SK-N-SH treated with all-trans-retinoic acid at 6 μM for 48 hours (cell line): ENCODE measurements at regions not wholly inside any gene's neighbourhood (a gene's known extent, or its start where the extent isn't known, plus 50 kb on each side); places are given as distances from the start of the nearest gene placed in this dataset.

Experiments
- ARNTL ChIP-seq: fragments of 450-650 bp; formaldehyde crosslinking; IDR thresholded peaks from 2 replicates; pipeline ENCODE4 v1.5.0; 2020; ENCODE audit warnings: low read depth, mild to moderate bottlenecking, moderate library complexity, borderline replicate concordance
- CSDC2 ChIP-seq: fragments of 250-450 bp; sonication (Bioruptor Pico); IDR thresholded peaks from 2 replicates; pipeline ENCODE4 v1.5.0; 2020; ENCODE audit warnings: mild to moderate bottlenecking, moderate library complexity
- OSR1 ChIP-seq: fragments of 250-450 bp; sonication (Bioruptor Pico); IDR thresholded peaks from 2 replicates; pipeline ENCODE4 v1.8.0; 2022; ENCODE audit warnings: moderate library complexity, mild to moderate bottlenecking, inconsistent platforms
- PPARA ChIP-seq: fragments of 250-450 bp; sonication (Bioruptor Pico); IDR thresholded peaks from 2 replicates; pipeline ENCODE4 v1.5.0; 2020; ENCODE audit warnings: mild to moderate bottlenecking, borderline replicate concordance
- RARB ChIP-seq: fragments of 250-450 bp; sonication (Bioruptor Pico); IDR thresholded peaks from 2 replicates; pipeline ENCODE4 v1.8.0; 2021; ENCODE audit warnings: mild to moderate bottlenecking, moderate library complexity
- TCF4 ChIP-seq: fragments of 250-450 bp; sonication (Bioruptor Pico); IDR thresholded peaks from 2 replicates; pipeline ENCODE4 v1.8.0; 2021; ENCODE audit warnings: mild to moderate bottlenecking, moderate library complexity, borderline replicate concordance
- ZFP3 ChIP-seq: fragments of 250-450 bp; sonication (Bioruptor Pico); IDR thresholded peaks from 2 replicates; pipeline ENCODE4 v1.5.0; 2020; ENCODE audit warnings: mild to moderate bottlenecking, moderate library complexity
- ZFP30 ChIP-seq: fragments of 450-650 bp; formaldehyde crosslinking; IDR thresholded peaks from 2 replicates; pipeline ENCODE4 v1.5.0; 2022; ENCODE audit warnings: mild to moderate bottlenecking, moderate library complexity
- TF ChIP-seq, protein P1 (sequence below): fragments of 250-450 bp; sonication (Bioruptor Pico); IDR thresholded peaks from 2 replicates; pipeline ENCODE4 v1.5.1; 2020; ENCODE audit warnings: low read depth, mild to moderate bottlenecking, moderate library complexity
- TF ChIP-seq, protein P2 (sequence below): fragments of 250-450 bp; sonication (Bioruptor Pico); IDR thresholded peaks from 2 replicates; pipeline ENCODE4 v1.8.0; 2020; ENCODE audit warnings: mild to moderate bottlenecking, moderate library complexity, borderline replicate concordance
- TF ChIP-seq, protein P3 (sequence below): fragments of 250-450 bp; sonication (Bioruptor Pico); IDR thresholded peaks from 2 replicates; pipeline ENCODE4 v1.5.1; 2021; ENCODE audit warnings: mild to moderate bottlenecking, moderate library complexity
- TF ChIP-seq, protein P4 (sequence below): fragments of 250-450 bp; sonication (Bioruptor Pico); IDR thresholded peaks from 2 replicates; pipeline ENCODE4 v1.8.0; 2021; ENCODE audit warnings: low read depth, mild to moderate bottlenecking, moderate library complexity, borderline replicate concordance

DNA sequence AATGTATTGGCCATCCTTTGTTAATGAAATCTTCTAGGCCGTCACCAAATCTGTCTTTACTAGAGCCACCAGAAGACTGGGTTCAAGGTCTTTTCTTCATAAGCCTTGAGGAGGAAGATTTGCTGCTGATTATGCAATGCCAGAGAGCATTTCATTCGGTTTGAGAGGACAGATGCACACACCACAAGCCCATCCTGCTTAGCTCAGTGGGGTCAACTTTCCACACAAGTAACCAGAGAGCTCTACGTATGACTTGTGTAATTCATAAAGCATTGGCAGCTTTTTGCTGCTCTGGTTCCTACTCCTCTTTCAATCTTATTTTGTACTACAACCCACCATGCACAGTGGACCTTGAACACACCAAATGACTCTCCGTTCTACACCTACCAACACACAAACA, 106.9 kb downstream of the OSR1 start:
- TF ChIP-seq RARB (CRISPR knock-in tag) (no peak), ARNTL (CRISPR knock-in tag) (no peak), ZFP30 (CRISPR knock-in tag) (no peak), PPARA (CRISPR knock-in tag) (no peak), TCF4 (CRISPR knock-in tag) (no peak), CSDC2 (CRISPR knock-in tag) (no peak), OSR1 (CRISPR knock-in tag) (no peak), ZFP3 (no peak)
- TF ChIP-seq, protein P1, sequence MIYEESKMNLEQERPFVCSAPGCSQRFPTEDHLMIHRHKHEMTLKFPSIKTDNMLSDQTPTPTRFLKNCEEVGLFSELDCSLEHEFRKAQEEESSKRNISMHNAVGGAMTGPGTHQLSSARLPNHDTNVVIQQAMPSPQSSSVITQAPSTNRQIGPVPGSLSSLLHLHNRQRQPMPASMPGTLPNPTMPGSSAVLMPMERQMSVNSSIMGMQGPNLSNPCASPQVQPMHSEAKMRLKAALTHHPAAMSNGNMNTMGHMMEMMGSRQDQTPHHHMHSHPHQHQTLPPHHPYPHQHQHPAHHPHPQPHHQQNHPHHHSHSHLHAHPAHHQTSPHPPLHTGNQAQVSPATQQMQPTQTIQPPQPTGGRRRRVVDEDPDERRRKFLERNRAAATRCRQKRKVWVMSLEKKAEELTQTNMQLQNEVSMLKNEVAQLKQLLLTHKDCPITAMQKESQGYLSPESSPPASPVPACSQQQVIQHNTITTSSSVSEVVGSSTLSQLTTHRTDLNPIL, result no peak
- TF ChIP-seq, protein P2, sequence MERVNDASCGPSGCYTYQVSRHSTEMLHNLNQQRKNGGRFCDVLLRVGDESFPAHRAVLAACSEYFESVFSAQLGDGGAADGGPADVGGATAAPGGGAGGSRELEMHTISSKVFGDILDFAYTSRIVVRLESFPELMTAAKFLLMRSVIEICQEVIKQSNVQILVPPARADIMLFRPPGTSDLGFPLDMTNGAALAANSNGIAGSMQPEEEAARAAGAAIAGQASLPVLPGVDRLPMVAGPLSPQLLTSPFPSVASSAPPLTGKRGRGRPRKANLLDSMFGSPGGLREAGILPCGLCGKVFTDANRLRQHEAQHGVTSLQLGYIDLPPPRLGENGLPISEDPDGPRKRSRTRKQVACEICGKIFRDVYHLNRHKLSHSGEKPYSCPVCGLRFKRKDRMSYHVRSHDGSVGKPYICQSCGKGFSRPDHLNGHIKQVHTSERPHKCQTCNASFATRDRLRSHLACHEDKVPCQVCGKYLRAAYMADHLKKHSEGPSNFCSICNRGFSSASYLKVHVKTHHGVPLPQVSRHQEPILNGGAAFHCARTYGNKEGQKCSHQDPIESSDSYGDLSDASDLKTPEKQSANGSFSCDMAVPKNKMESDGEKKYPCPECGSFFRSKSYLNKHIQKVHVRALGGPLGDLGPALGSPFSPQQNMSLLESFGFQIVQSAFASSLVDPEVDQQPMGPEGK (CRISPR knock-in tag), result no peak
- TF ChIP-seq, protein P3, sequence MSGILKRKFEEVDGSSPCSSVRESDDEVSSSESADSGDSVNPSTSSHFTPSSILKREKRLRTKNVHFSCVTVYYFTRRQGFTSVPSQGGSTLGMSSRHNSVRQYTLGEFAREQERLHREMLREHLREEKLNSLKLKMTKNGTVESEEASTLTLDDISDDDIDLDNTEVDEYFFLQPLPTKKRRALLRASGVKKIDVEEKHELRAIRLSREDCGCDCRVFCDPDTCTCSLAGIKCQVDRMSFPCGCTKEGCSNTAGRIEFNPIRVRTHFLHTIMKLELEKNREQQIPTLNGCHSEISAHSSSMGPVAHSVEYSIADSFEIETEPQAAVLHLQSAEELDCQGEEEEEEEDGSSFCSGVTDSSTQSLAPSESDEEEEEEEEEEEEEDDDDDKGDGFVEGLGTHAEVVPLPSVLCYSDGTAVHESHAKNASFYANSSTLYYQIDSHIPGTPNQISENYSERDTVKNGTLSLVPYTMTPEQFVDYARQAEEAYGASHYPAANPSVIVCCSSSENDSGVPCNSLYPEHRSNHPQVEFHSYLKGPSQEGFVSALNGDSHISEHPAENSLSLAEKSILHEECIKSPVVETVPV (CRISPR knock-in tag), result no peak
- TF ChIP-seq, protein P4, sequence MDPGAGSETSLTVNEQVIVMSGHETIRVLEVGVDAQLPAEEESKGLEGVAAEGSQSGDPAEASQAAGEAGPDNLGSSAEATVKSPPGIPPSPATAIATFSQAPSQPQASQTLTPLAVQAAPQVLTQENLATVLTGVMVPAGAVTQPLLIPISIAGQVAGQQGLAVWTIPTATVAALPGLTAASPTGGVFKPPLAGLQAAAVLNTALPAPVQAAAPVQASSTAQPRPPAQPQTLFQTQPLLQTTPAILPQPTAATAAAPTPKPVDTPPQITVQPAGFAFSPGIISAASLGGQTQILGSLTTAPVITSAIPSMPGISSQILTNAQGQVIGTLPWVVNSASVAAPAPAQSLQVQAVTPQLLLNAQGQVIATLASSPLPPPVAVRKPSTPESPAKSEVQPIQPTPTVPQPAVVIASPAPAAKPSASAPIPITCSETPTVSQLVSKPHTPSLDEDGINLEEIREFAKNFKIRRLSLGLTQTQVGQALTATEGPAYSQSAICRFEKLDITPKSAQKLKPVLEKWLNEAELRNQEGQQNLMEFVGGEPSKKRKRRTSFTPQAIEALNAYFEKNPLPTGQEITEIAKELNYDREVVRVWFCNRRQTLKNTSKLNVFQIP, result no peak
